HepG2 (cell line): ENCODE measurements at regions not wholly inside any gene's neighbourhood (a gene's known extent, or its start where the extent isn't known, plus 50 kb on each side); places are given as distances from the start of the nearest gene placed in this dataset.

Source experiments
- CTCF ChIP-seq: sonication (generic); formaldehyde crosslinking; IDR thresholded peaks from 2 replicates; pipeline ENCODE4 v1.5.0; 2020; ENCODE audit warnings: mild to moderate bottlenecking, missing genetic modification reagents, moderate library complexity
- HNRNPL ChIP-seq: fragments of 200-400 bp; formaldehyde crosslinking; IDR thresholded peaks from 2 replicates; pipeline ENCODE4 v1.6.1; 2017; ENCODE audit warnings: mild to moderate bottlenecking, low read depth, low read length
- NONO ChIP-seq, 2 experiments: fragments of 450-650 bp in 1 of 2; sonication (generic) in 1 of 2; formaldehyde crosslinking in 1 of 2; IDR thresholded peaks in 1 of 2; conservative IDR thresholded peaks in 1 of 2; 2 replicates each; pipeline versions ENCODE4 v1.6.1 to v1.8.0; 2017 to 2022; ENCODE audit warnings: mild to moderate bottlenecking in 1 of 2, missing genetic modification reagents in 1 of 2, moderate library complexity in 1 of 2
- SMC3 ChIP-seq: IDR thresholded peaks from 2 replicates; pipeline ENCODE4 v1.6.1; 2011; ENCODE audit warnings: low read length, improper control_type of control experiment
- ZNF501 ChIP-seq: sonication (generic); formaldehyde crosslinking; IDR thresholded peaks from 2 replicates; pipeline ENCODE4 v1.5.1; 2020; ENCODE audit warnings: mild to moderate bottlenecking, moderate library complexity, missing genetic modification reagents
- ZNF563 ChIP-seq: sonication (generic); formaldehyde crosslinking; IDR thresholded peaks from 2 replicates; pipeline ENCODE4 v1.8.0; 2022; ENCODE audit warnings: mild to moderate bottlenecking, moderate library complexity, missing genetic modification reagents

DNA sequence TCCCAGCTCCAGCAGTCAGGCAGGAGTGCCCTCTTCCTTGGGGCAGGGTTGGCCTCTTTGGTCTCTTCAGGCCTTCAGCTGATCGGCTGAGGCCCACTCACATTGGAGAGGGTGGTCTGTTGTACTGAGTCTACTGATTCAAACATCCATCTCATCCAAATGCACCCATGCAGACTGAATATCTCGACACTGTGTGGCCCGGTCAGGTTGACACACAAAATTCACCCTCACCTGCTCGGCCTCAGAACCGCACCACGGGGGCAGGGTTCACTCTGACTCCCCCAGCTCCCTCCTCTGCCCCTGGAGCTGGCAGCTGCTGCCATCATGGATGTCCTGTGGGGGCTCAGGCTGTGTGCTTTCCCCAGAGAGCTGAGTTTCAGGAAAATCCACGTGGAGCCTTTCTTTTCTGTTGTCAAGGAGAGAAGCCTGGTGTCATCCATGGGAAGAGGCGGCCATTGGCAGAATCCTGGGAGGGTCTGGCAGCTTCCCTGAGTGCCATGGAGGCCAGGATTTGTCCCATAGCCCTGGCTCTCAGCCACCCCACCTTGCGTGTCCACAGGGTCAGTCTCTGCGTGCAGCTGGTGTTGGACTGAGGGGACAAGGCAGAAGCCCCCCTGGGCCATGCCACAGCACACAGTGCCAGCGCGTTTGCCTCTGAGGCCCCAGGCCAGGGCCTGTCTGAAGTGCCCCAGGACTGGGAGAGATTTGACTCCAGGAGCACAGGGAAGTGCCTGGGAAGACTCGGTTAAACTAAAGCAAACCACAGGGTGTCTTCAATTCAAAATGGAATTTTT is 114.1 kb downstream of the ERMARD start:
- TF ChIP-seq ZNF501 (CRISPR knock-in tag) (no peak), HNRNPL (no peak), ZNF563 (CRISPR knock-in tag) (no peak), SMC3 (no peak), NONO (IDR thresholded peaks at IDR 0.05) (no peak), NONO (CRISPR knock-in tag; conservative IDR thresholded peaks at IDR 0.05) (no peak), CTCF (no peak)
